Vagina (tissue), 2 donors: ENCODE measurements at regions not wholly inside any gene's neighbourhood (a gene's known extent, or its start where the extent isn't known, plus 50 kb on each side); places are given as distances from the start of the nearest gene placed in this dataset.

Experiments
- POLR2A ChIP-seq, 2 donors: fragments of 450-650 bp; IDR thresholded peaks; one replicate each; pipeline ENCODE4 v1.6.1; 2017; ENCODE audit warnings: antibody characterized with exemption in 2 of 2, mild to moderate bottlenecking in 2 of 2, moderate library complexity in 2 of 2
- POLR2AphosphoS5 ChIP-seq, 2 donors: sonication (generic); formaldehyde crosslinking; IDR thresholded peaks; one replicate each; pipeline ENCODE4 v1.9.0; 2017; ENCODE audit warnings: antibody characterized with exemption in 2 of 2, mild to moderate bottlenecking in 2 of 2, low read depth in 1 of 2; ENCODE audit not compliant: insufficient read depth in 1 of 2
- TF ChIP-seq, protein P1 (sequence below), 3 experiments: fragments of 450-650 bp in 2 of 3; fragments of 200-600 bp in 1 of 3; sonication (generic) in 1 of 3; IDR thresholded peaks; one replicate each; pipeline ENCODE4 v1.5.1; 2017 to 2019; ENCODE audit warnings: antibody characterized with exemption in 3 of 3, mild to moderate bottlenecking in 2 of 3, moderate library complexity in 2 of 3

DNA sequence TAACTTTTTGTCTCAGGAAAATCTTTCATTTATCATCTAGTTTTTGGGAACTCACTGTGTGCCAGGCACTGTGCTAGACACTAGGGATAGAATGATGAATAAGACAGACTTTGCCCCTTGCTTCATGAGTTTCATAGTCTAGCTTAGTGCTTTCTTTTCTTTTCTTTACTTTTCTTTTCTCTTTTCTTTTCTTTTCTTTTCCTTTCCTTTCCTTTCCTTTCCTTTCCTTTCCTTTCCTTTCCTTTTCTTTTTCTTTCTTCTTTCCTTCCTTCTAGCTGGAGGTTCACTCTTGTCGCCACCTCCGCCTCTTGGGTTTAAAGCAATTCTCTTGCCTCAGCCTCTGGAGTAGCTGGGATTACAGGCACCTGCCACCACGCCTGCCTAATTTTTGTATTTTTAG lies 172.9 kb downstream of the EDEM1 start:
- TF ChIP-seq POLR2A (IDR thresholded peaks at IDR 0.05) = no peak
- TF ChIP-seq, protein P1, sequence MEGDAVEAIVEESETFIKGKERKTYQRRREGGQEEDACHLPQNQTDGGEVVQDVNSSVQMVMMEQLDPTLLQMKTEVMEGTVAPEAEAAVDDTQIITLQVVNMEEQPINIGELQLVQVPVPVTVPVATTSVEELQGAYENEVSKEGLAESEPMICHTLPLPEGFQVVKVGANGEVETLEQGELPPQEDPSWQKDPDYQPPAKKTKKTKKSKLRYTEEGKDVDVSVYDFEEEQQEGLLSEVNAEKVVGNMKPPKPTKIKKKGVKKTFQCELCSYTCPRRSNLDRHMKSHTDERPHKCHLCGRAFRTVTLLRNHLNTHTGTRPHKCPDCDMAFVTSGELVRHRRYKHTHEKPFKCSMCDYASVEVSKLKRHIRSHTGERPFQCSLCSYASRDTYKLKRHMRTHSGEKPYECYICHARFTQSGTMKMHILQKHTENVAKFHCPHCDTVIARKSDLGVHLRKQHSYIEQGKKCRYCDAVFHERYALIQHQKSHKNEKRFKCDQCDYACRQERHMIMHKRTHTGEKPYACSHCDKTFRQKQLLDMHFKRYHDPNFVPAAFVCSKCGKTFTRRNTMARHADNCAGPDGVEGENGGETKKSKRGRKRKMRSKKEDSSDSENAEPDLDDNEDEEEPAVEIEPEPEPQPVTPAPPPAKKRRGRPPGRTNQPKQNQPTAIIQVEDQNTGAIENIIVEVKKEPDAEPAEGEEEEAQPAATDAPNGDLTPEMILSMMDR (IDR thresholded peaks at IDR 0.05) = no peak
- TF ChIP-seq POLR2AphosphoS5 (IDR thresholded peaks at IDR 0.05; ENCODE audit: insufficient read depth in 1 of 2, low read depth in 1 of 2) = no peak
